ENCODE measurements at regions not wholly inside any gene's neighbourhood (a gene's known extent, or its start where the extent isn't known, plus 50 kb on each side); places are given as distances from the start of the nearest gene placed in this dataset.

GRCh38 chr4:140300271-140300970 lies 73.0 kb upstream of the SCOC start:
- peak; percentile 40 for DNase-seq
- intact Hi-C loops (cut with DNase I, micrococcal nuclease) = no loop called here
- no peak overlapping the region for H3K4me3 Mint-ChIP-seq
- no peaks in the 10 kb centered on the region for H3K36me3 Mint-ChIP-seq (ENCODE audit: low read depth)
- ATAC-seq = peak; percentile 84
- POLR2A ChIA-PET = no interaction called here
- H3K4me1 Mint-ChIP-seq = peaks cover 2% of the 10 kb centered on the region
- CTCF ChIA-PET = interaction anchor here (0.6 to 0.8 kb wide), 2 partner anchors 287 to 377 kb away, joined by 3 read pairs; no protein-coding TSS in a partner anchor
- no peaks in the 10 kb centered on the region for H3K27me3 Mint-ChIP-seq
- H3K9me3 Mint-ChIP-seq (ENCODE audit: low read depth) = no peaks in the 10 kb centered on the region
- H3K27ac Mint-ChIP-seq = no peak overlapping the region

GRCh38 chr4:140298001-140298400 lies 75.4 kb upstream of the SCOC start:
- Mint-ChIP-seq H3K27me3 (peaks cover 2% of the 10 kb centered on the region), H3K4me3 (no peak overlapping the region), H3K4me1 (peaks cover 2% of the 10 kb centered on the region), H3K36me3 (ENCODE audit: low read depth) (no peaks in the 10 kb centered on the region), H3K27ac (no peak overlapping the region), H3K9me3 (ENCODE audit: low read depth) (no peaks in the 10 kb centered on the region)
- POLR2A ChIA-PET = no interaction called here
- DNase-seq (no peak), ATAC-seq (no peak)
- intact Hi-C loops (cut with DNase I, micrococcal nuclease) = no loop called here
- CTCF ChIA-PET = no interaction called here

- ATAC-seq = no peak
- H3K27ac Mint-ChIP-seq = no peak overlapping the region
- CTCF ChIA-PET = no interaction called here
These were observed 76.2 kb upstream of the SCOC start for GRCh38 chr4:140297221-140297570.

GRCh38 chr4:140296335-140297220 lies 76.9 kb upstream of the SCOC start:
- ChIA-PET POLR2A (no interaction called here), CTCF (no interaction called here)
- intact Hi-C loops (cut with DNase I, micrococcal nuclease) = no loop called here
- DNase-seq (no peak), ATAC-seq (no peak)
- Mint-ChIP-seq H3K4me3 (no peak overlapping the region), H3K4me1 (peaks cover 2% of the 10 kb centered on the region), H3K9me3 (ENCODE audit: low read depth) (no peaks in the 10 kb centered on the region), H3K27me3 (peaks cover 2% of the 10 kb centered on the region), H3K36me3 (ENCODE audit: low read depth) (no peaks in the 10 kb centered on the region), H3K27ac (no peak overlapping the region)

More at GRCh38 chr4:140297221-140297570, 76.2 kb upstream of the SCOC start:
- H3K4me3 Mint-ChIP-seq = no peak overlapping the region
- H3K9me3 Mint-ChIP-seq (ENCODE audit: low read depth) = no peaks in the 10 kb centered on the region
- POLR2A ChIA-PET = no interaction called here
- peaks cover 2% of the 10 kb centered on the region for H3K27me3 Mint-ChIP-seq
- DNase-seq = peak; percentile 8
- intact Hi-C loops (cut with DNase I, micrococcal nuclease) = no loop called here
- H3K4me1 Mint-ChIP-seq = peaks cover 2% of the 10 kb centered on the region
- H3K36me3 Mint-ChIP-seq (ENCODE audit: low read depth) = no peaks in the 10 kb centered on the region

GRCh38 chr4:140293979-140294378 lies 79.5 kb upstream of the SCOC start:
- Mint-ChIP-seq H3K27ac (no peak overlapping the region), H3K9me3 (ENCODE audit: low read depth) (no peaks in the 10 kb centered on the region), H3K36me3 (ENCODE audit: low read depth) (no peaks in the 10 kb centered on the region), H3K4me3 (no peak overlapping the region), H3K27me3 (peaks cover 2% of the 10 kb centered on the region), H3K4me1 (no peaks in the 10 kb centered on the region)
- DNase-seq = no peak
- CTCF ChIA-PET = interaction anchor here (0.6 to 1.0 kb wide), 2 partner anchors 15 to 857 kb away, joined by 3 read pairs; no protein-coding TSS in a partner anchor
- POLR2A ChIA-PET = interaction anchor here (0.6 kb wide), 1 partner anchor 847 kb away, joined by 3 read pairs; no protein-coding TSS in a partner anchor
- ATAC-seq = no peak
- intact Hi-C loops (cut with DNase I, micrococcal nuclease) = no loop called here

GRCh38 chr4:140291259-140291658 lies 82.2 kb upstream of the SCOC start:
- DNase-seq (no peak), ATAC-seq (no peak)
- ChIA-PET POLR2A (interaction anchor here (0.7 kb wide), 1 partner anchor 70 kb away, joined by 3 read pairs; no protein-coding TSS in a partner anchor), CTCF (no interaction called here)
- Mint-ChIP-seq H3K36me3 (ENCODE audit: low read depth) (no peaks in the 10 kb centered on the region), H3K4me1 (no peaks in the 10 kb centered on the region), H3K4me3 (no peak overlapping the region), H3K27me3 (peaks cover 2% of the 10 kb centered on the region), H3K9me3 (ENCODE audit: low read depth) (no peaks in the 10 kb centered on the region), H3K27ac (no peak overlapping the region)
- intact Hi-C loops (cut with DNase I, micrococcal nuclease) = no loop called here

- ChIA-PET POLR2A (no interaction called here), CTCF (no interaction called here)
- no peak for ATAC-seq
- no peaks in the 10 kb centered on the region for H3K4me1 Mint-ChIP-seq
- H3K9me3 Mint-ChIP-seq (ENCODE audit: low read depth) = no peaks in the 10 kb centered on the region
- H3K27me3 Mint-ChIP-seq = no peaks in the 10 kb centered on the region
- no peak overlapping the region for H3K4me3 Mint-ChIP-seq
- intact Hi-C loops (cut with DNase I, micrococcal nuclease) = no loop called here
- no peaks in the 10 kb centered on the region for H3K36me3 Mint-ChIP-seq (ENCODE audit: low read depth)
- no peak overlapping the region for H3K27ac Mint-ChIP-seq
- DNase-seq = no peak
These were observed 84.0 kb upstream of the SCOC start for GRCh38 chr4:140289486-140289885.

- Mint-ChIP-seq H3K27ac (no peak overlapping the region), H3K36me3 (ENCODE audit: low read depth) (no peaks in the 10 kb centered on the region), H3K4me3 (no peak overlapping the region), H3K4me1 (no peaks in the 10 kb centered on the region), H3K27me3 (peaks cover 6% of the 10 kb centered on the region), H3K9me3 (ENCODE audit: low read depth) (no peaks in the 10 kb centered on the region)
- ATAC-seq (no peak), DNase-seq (no peak)
- intact Hi-C loops (cut with DNase I, micrococcal nuclease) = no loop called here
- ChIA-PET CTCF (no interaction called here), POLR2A (no interaction called here)
These were observed 87.0 kb upstream of the SCOC start for GRCh38 chr4:140286456-140286855.

GRCh38 chr4:140284456-140284855 lies 89.0 kb upstream of the SCOC start:
- ChIA-PET CTCF (no interaction called here), POLR2A (no interaction called here)
- intact Hi-C loops (cut with DNase I, micrococcal nuclease) = no loop called here
- Mint-ChIP-seq H3K36me3 (ENCODE audit: low read depth) (no peaks in the 10 kb centered on the region), H3K27me3 (peaks cover 6% of the 10 kb centered on the region), H3K4me1 (no peaks in the 10 kb centered on the region), H3K9me3 (ENCODE audit: low read depth) (no peaks in the 10 kb centered on the region), H3K4me3 (no peak overlapping the region), H3K27ac (no peak overlapping the region)
- ATAC-seq = no peak
- DNase-seq = no peak

GRCh38 chr4:140281828-140282552 lies 91.5 kb upstream of the SCOC start:
- CTCF ChIA-PET = no interaction called here
- ATAC-seq (no peak), DNase-seq (no peak)
- no peaks in the 10 kb centered on the region for H3K9me3 Mint-ChIP-seq (ENCODE audit: low read depth)
- H3K4me3 Mint-ChIP-seq = no peak overlapping the region
- intact Hi-C loops (cut with DNase I, micrococcal nuclease) = no loop called here
- no peaks in the 10 kb centered on the region for H3K36me3 Mint-ChIP-seq (ENCODE audit: low read depth)
- H3K4me1 Mint-ChIP-seq = no peaks in the 10 kb centered on the region
- H3K27me3 Mint-ChIP-seq = peaks cover 6% of the 10 kb centered on the region
- no peak overlapping the region for H3K27ac Mint-ChIP-seq
- POLR2A ChIA-PET = no interaction called here

GRCh38 chr4:140277576-140277975 lies 95.9 kb upstream of the SCOC start:
- ChIA-PET POLR2A (no interaction called here), CTCF (no interaction called here)
- Mint-ChIP-seq H3K27ac (no peak overlapping the region), H3K4me3 (no peak overlapping the region), H3K4me1 (no peaks in the 10 kb centered on the region), H3K36me3 (ENCODE audit: low read depth) (no peaks in the 10 kb centered on the region), H3K9me3 (ENCODE audit: low read depth) (no peaks in the 10 kb centered on the region), H3K27me3 (peaks cover under 1% of the 10 kb centered on the region)
- intact Hi-C loops (cut with DNase I, micrococcal nuclease) = no loop called here
- ATAC-seq (no peak), DNase-seq (no peak)
